ENCODE measurements at regions not wholly inside any gene's neighbourhood (a gene's known extent, or its start where the extent isn't known, plus 50 kb on each side); places are given as distances from the start of the nearest gene placed in this dataset.
"Not testable (repeated sequence)": the region's sequence is repeated elsewhere in the genome, so short reads cannot be mapped to it uniquely, and the experiment has no call there.

DNA sequence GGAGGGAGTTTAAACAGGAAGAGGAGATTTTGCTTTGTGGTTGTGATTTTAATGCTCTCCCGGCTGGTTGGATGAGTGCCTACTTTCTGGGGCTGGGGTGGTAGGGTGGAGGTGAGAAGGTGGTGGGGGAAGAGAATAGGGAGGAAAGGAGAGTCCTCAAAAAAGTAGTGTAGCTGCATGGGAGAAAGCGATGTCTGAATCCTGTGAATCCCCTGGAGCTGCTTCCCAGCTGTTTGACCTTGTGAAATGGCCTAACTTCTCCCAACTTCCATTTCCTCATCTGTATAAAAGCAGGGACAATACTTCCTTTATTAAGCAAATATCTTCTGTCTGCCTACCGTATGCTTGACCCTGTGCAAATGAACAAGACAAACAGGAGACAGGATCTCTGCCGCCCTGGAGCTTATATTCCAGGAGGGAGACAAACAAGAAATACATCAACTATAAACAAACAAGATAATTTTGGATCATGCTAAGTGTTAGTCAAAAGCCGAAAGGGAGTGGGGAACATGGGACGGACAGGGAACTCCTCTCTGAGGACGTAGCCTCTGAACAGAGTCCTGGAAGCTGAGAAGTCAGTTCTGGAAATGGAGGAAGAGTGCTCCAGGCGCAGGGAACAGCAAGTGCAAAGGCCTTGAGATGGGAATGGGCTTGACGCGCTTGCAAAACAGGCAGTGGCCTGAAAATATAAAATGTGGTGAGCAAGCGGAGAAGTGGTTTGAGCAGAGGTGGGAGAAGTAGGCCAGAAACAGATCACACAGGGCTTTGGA, 103.5 kb downstream of the SPRY4 start:
- DNase-seq: no peak

DNA sequence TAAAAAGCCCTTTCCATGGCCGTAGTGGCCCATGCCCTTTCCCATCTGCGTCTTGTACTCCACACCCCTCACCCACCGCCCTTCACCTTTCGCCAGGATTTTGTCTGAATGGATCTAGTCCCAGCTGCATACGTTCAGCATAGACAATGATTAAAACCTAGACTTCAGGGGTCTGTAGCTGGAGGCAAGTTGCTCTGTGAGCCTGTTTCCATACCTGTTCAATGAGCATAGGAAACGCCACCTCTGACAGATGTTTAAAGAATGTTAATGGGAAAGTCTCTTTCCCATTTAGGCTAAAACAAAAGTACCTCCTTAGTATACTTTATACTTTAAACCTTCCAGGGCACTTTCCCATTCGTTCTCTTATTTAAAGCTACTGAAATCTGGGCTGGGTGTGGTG, 105.7 kb downstream of the SPRY4 start:
- DNase-seq: no peak

DNA sequence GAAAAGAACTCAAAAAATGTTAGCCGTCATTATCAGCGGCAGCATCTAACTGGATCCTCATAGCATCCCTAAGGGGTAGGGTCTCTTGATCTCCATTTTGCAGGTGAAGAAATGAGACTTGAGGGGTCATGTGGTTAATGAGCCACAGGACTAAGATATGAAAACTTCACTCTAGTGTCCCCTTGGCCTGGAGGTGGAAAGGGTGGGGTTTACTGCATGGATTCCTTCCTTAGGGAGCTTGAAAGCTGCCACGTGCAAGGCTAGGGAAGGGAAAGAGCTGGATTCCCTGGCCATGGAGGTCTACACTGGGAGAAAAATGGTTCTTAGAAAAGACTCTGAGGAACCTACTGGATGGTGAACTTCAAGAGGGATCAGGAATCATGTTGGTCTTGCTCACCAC, 107.9 kb downstream of the SPRY4 start:
- DNase-seq: no peak

DNA sequence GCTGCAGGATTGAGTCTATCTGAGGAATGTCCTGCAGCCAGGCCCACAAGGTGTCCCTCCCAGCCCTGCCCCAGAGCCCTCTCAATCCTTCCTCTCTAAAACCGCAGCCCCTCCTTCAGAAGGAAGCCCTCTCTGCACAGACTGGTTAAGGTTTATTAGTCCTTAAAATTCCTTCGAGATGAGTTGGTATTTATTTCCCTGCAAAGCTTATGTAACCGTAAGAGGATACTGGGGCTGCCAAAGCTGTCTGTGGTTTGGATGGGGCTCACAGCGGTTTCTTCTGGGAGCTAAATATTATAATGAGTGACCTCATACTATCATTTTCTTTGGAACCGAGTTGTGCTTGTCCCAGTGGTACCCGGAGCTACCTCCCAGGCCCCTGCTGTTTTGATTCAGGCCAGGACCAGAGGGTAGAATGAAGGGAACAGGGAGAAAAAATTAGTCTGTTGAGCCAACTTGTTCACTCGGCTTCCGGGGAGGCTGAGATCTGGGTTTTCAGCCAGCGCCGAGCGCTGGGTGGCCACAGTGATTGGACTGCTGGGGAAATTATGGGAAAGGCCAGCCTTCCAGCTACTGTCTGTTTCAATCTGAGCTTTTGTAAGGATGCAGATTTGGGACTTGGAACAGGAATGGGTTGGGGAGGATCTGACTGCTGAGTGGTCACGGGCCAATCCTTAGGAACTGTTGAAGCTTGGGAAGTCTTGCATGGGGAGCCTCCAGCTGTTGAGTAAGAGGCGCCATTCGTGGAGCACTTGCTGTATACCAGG, 107.5 kb downstream of the NDFIP1 start:
- peak; percentile 98 for DNase-seq

DNA sequence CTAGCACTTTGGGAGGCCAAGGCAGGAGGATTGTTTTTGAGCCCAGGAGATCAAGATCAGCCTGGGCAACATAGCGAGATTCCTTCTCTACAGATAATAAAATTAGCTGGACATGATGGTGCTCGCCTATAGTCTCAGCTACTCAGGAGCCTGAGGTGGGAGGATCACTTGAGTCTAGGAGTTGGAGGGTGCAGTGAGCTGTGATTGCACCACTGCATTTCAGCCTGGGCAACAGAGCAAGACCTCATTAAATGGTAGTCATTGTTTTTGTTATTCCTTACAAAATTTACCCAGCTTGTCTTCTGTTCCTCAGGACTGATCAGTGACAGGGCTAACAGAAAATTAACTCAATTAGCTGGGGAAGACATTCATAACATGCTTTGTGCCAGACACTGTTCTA, 104.5 kb downstream of the NDFIP1 start:
- DNase-seq: no peak

DNA sequence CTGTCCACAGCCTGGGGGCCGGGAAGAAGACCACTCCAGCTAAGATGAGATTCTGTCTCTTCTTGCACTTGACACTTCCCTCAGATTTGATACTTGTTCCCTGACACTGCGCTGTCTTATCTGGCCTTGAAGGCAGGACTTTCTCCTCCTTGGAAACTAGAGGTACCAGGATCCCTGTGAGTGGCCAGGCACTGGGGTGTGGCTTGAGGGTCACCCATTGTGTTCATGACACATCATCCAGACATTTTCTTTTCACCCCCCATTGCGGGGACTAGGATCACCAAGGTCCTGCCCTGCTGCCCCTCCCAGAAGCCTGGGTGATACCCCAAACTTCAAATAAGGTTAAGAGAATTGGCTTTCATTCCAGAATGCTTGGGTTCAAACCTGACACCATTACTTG, 103.3 kb downstream of the NDFIP1 start:
- DNase-seq: no peak

DNA sequence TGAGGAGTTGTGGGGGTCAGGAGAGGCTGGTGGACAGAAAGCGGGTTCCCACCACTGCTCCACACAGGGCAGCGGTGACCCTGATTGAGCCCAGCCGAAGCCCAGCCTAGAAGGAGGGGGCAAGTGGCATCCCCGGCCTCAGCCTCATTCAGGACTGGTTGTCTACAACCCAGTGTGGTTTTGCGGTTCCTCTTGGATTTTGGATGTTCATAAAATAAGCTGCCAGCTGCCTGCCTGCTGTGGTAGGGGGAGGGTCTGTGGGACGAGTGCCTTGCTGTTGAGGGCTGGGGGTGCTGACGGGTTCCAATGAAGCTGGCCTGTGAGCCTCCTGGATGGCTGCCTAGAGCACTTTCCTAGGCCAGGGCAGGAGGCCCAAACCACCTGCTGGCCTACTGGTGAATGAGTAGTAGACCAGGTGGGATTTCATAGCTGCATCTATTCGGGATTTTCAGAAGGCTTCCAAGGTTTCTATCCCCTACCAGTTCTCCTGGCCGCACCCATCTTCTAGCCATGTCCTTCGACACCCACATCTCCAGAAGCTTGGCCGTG, 102.4 kb downstream of the NDFIP1 start:
- no peak for DNase-seq

DNA sequence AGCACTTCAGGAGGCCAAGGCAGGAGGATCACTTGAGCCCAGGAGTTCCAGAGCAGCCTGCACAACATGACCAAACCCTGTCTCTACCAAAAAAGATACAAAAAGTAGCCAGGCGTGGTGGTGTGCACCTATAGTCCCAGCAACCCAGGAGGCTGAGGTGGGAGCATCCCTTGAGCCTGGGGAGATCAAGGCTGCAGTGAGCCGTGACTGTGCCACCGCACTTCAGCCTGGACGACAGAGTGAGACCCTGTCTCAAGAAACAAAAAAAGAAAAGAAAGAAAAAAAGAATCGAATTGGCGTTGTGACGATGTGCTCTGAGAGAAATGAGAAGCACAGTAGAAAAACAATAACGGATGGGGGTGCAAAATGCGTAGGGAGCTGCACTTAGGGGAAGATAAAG, 101.4 kb downstream of the NDFIP1 start:
- no peak for DNase-seq

DNA sequence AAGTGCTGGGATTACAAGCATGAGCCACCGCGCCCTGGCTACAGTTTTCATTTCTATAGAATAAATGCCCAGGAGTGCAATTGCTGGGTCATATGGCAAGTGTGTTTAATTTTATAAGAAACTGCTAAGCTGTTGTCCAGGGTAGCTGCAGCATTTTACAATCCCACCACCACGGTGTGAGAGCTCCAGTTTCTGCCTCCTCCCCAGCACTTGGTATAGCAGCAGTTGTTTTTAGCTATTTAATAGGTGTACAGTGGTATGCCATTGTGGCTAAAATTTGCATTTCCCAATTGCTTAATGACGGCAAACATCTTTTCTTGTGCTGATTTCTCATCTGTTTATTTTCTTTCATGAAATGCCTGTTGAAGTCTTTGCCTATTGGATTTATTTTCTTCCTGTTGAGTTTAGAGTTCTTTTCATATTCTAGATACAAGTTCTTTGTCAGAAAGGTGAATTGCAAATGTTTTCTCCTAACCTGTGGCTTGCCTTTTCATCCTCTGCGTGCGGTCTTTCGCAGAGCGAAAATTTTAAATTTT, 100.3 kb downstream of the NDFIP1 start:
- no peak for DNase-seq

DNA sequence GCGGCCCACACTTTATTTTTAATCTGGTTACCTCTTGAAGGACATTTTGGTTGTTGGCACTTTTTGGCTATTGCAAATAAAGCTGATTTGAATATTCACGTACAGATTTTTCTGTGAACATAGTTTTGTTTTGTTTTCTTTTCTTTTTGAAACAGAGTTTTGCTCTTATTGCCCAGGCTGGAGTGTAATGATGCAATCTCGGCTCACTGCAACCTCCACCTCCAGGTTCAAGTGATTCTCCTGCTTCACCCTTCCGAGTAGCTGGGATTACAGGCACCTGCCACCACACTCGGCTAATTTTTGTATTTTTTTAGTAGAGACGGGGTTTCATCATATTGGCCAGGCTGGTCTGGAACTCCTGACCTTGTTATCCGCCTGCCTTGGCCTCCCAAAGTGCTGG, 99.7 kb downstream of the NDFIP1 start:
- DNase-seq: not testable (repeated sequence)

DNA sequence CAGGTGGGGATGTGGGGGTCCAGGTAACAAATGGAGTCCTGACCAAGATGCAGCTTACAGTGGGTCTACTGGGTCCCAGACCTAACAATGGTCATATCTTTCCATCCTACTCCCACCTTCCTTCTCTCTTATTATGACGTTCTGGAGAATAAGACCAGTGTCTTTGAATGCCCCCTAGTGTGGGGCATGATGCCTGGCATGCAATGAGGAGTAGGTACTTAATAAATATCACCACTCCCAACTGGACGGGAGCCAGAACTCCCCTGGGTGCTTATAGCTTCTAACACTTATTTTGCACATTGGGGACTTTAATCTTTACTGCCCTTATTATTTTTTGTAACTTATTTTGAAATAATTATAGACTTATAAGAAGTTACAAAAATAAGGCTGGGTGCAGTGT, 98.2 kb downstream of the NDFIP1 start:
- DNase-seq: no peak

DNA sequence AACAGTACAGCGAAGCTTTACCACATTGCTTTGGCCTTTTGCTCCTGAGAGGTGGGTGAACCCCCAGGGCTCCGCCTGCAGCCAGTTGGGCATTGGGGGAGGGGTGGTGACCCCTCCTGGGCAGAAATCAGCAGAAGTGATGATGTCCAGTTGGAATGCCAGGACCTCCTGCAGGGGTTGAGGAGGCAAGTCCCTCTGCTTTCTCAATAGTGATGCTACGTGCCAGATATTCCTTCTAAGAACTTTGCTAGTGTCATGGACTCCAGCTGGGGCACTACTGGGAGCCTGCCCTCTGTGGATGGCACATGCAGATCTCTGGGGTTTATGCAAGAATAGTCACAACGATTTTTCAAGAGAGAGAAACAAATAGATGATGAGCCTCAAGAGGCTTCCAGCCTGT, 95.6 kb downstream of the NDFIP1 start:
- DNase-seq: no peak
